Neural cell (in vitro differentiated cells): ENCODE measurements at regions not wholly inside any gene's neighbourhood (a gene's known extent, or its start where the extent isn't known, plus 50 kb on each side); places are given as distances from the start of the nearest gene placed in this dataset.

Experiments
- H2AFZ ChIP-seq: fragments of 200-600, 300-800 bp; sonication (generic), shearing (Covaris generic); 2 replicates; pipeline ENCODE4 v1.6.0; 2014; ENCODE audit warnings: low read depth, mild to moderate bottlenecking, antibody characterized with exemption, low read length, moderate library complexity
- H3F3A ChIP-seq: fragments of 200-600 bp; shearing (Covaris generic); 2 replicates; pipeline ENCODE4 v1.6.1; 2016; ENCODE audit warnings: mild to moderate bottlenecking, moderate library complexity, mixed read lengths, antibody characterized with exemption, low read length; ENCODE audit not compliant: insufficient read depth, poor library complexity, severe bottlenecking
- H3K27ac ChIP-seq: fragments of 200-600, 300-800 bp; sonication (generic), shearing (Covaris generic); 2 replicates; pipeline ENCODE4 v1.5.1; 2014; ENCODE audit warnings: mild to moderate bottlenecking, low read length, moderate library complexity
- H3K27me3 ChIP-seq: fragments of 300-800, 200-600 bp; sonication (generic), shearing (Covaris generic); 2 replicates; pipeline ENCODE4 v1.6.0; 2014; ENCODE audit warnings: mild to moderate bottlenecking, low read depth, low read length, moderate library complexity; ENCODE audit not compliant: insufficient read depth
- H3K36me3 ChIP-seq: fragments of 300-800, 200-600 bp; sonication (generic), shearing (Covaris generic); 2 replicates; pipeline ENCODE4 v1.5.1; 2014; ENCODE audit warnings: mild to moderate bottlenecking, antibody characterized with exemption, low read length, moderate library complexity; ENCODE audit not compliant: insufficient read depth
- H3K4me2 ChIP-seq: fragments of 300-800, 200-600 bp; sonication (generic), shearing (Covaris generic); 2 replicates; pipeline ENCODE4 v1.6.0; 2014; ENCODE audit warnings: mild to moderate bottlenecking, low read length
- H3K4me3 ChIP-seq: fragments of 300-800, 200-600 bp; sonication (generic), shearing (Covaris generic); 2 replicates; pipeline ENCODE4 v1.5.1; 2014; ENCODE audit warnings: mild to moderate bottlenecking, low read length, moderate library complexity
- H3K79me2 ChIP-seq: fragments of 200-600 bp; shearing (Covaris generic); replicated peaks from 2 replicates; pipeline ENCODE4 v1.6.0; 2014; ENCODE audit warnings: mild to moderate bottlenecking, low read length, moderate library complexity; ENCODE audit not compliant: insufficient read depth
- H3K9ac ChIP-seq: fragments of 300-800, 200-600 bp; sonication (generic), shearing (Covaris generic); 2 replicates; pipeline ENCODE4 v1.6.1; 2016; ENCODE audit warnings: mild to moderate bottlenecking, low read length, mixed read lengths
- H3K9me2 ChIP-seq: fragments of 200-600 bp; shearing (Covaris generic); 2 replicates; pipeline ENCODE4 v1.6.1; 2016; ENCODE audit warnings: mild to moderate bottlenecking, low read length, mixed read lengths; ENCODE audit not compliant: insufficient read depth
- H3K9me3 ChIP-seq: fragments of 200-600, 300-800 bp; sonication (generic), shearing (Covaris generic); 2 replicates; pipeline ENCODE4 v1.6.1; 2016; ENCODE audit warnings: mild to moderate bottlenecking, mixed run types, low read length, moderate library complexity, mixed read lengths
- H4K20me1 ChIP-seq: fragments of 200-600 bp; shearing (Covaris generic); 2 replicates; pipeline ENCODE4 v1.6.1; 2016; ENCODE audit warnings: mild to moderate bottlenecking, mixed run types; ENCODE audit not compliant: insufficient read depth
- CTCF ChIP-seq: fragments of 450-650 bp; IDR thresholded peaks from 2 replicates; pipeline ENCODE4 v1.5.1; 2014; ENCODE audit warnings: antibody characterized with exemption, mild to moderate bottlenecking, moderate library complexity; ENCODE audit not compliant: poor library complexity, severe bottlenecking
- EP300 ChIP-seq: fragments of 450-650 bp; conservative IDR thresholded peaks from 2 replicates; pipeline ENCODE4 v1.6.1; 2014; ENCODE audit warnings: antibody characterized with exemption, mild to moderate bottlenecking, moderate library complexity; ENCODE audit not compliant: poor library complexity, severe bottlenecking
- EZH2 ChIP-seq: fragments of 200-600, 300-800 bp; shearing (Covaris generic), sonication (generic); IDR thresholded peaks from 2 replicates; pipeline ENCODE4 v1.6.1; 2014; ENCODE audit warnings: antibody characterized with exemption, low read length, borderline replicate concordance, mild to moderate bottlenecking; ENCODE audit not compliant: insufficient read depth, poor library complexity, severe bottlenecking
- MXI1 ChIP-seq: fragments of 450-650 bp; conservative IDR thresholded peaks from 2 replicates; pipeline ENCODE4 v1.6.1; 2014; ENCODE audit warnings: antibody characterized with exemption, mild to moderate bottlenecking; ENCODE audit not compliant: poor library complexity, severe bottlenecking
- POLR2AphosphoS5 ChIP-seq: IDR thresholded peaks from 2 replicates; pipeline ENCODE4 v1.6.1; 2012
- RAD21 ChIP-seq: fragments of 450-650 bp; conservative IDR thresholded peaks from 2 replicates; pipeline ENCODE4 v1.6.1; 2014; ENCODE audit warnings: antibody characterized with exemption, mild to moderate bottlenecking, moderate library complexity
- REST ChIP-seq: IDR thresholded peaks from 2 replicates; pipeline ENCODE4 v1.6.1; 2012; ENCODE audit warnings: borderline replicate concordance
- SMC3 ChIP-seq: fragments of 450-650 bp; conservative IDR thresholded peaks from 2 replicates; pipeline ENCODE4 v1.6.1; 2014; ENCODE audit warnings: antibody characterized with exemption, mild to moderate bottlenecking, moderate library complexity; ENCODE audit not compliant: poor library complexity
- TAF1 ChIP-seq: IDR thresholded peaks from 2 replicates; pipeline ENCODE4 v1.6.1; 2012; ENCODE audit warnings: low read depth

GRCh38 chr18:41602034-41602433 lies 353.0 kb upstream of the PIK3C3 start:
- no peak overlapping the region for H3K4me2 ChIP-seq
- no peaks in the 10 kb centered on the region for H3K27me3 ChIP-seq
- no peak for TF ChIP-seq MXI1
- TF ChIP-seq POLR2AphosphoS5, result no peak
- no peak for TF ChIP-seq TAF1
- no peak for TF ChIP-seq EP300
- no peak for TF ChIP-seq SMC3
- TF ChIP-seq CTCF, result no peak
- no peak for TF ChIP-seq REST
- no peak for TF ChIP-seq EZH2
- TF ChIP-seq RAD21, result no peak

GRCh38 chr18:41600693-41601391 lies 354.2 kb upstream of the PIK3C3 start:
- Histone ChIP-seq H3K9me2 (no peaks in the 10 kb centered on the region), H3K27me3 (no peaks in the 10 kb centered on the region), H2AFZ (no peak overlapping the region), H3K4me3 (no peak overlapping the region), H3K36me3 (no peaks in the 10 kb centered on the region), H4K20me1 (no peaks in the 10 kb centered on the region), H3K9me3 (no peaks in the 10 kb centered on the region), H3K27ac (no peak overlapping the region), H3K9ac (no peak overlapping the region), H3K79me2 (no peaks in the 10 kb centered on the region), H3K4me2 (no peak overlapping the region), H3F3A (no peaks in the 10 kb centered on the region)
- TF ChIP-seq SMC3, result no peak
- TF ChIP-seq POLR2AphosphoS5, result no peak
- no peak for TF ChIP-seq RAD21
- TF ChIP-seq REST, result no peak
- TF ChIP-seq EP300, result no peak
- TF ChIP-seq CTCF, result no peak
- no peak for TF ChIP-seq TAF1
- no peak for TF ChIP-seq EZH2
- TF ChIP-seq MXI1, result no peak

More at GRCh38 chr18:41602034-41602433, 353.0 kb upstream of the PIK3C3 start:
- Histone ChIP-seq H3K27ac (no peak overlapping the region), H4K20me1 (no peaks in the 10 kb centered on the region), H3K9me3 (no peaks in the 10 kb centered on the region), H3K36me3 (no peaks in the 10 kb centered on the region), H3F3A (no peaks in the 10 kb centered on the region), H3K79me2 (no peaks in the 10 kb centered on the region), H3K4me3 (no peak overlapping the region), H3K9ac (no peak overlapping the region), H3K9me2 (no peaks in the 10 kb centered on the region), H2AFZ (no peak overlapping the region)
